HG03039 (cell line): ENCODE measurements at regions not wholly inside any gene's neighbourhood (a gene's known extent, or its start where the extent isn't known, plus 50 kb on each side); places are given as distances from the start of the nearest gene placed in this dataset.

Source experiments
- ATAC-seq: cut with Tn5 transposase; IDR thresholded peaks from one replicate; pipeline ENCODE4 v1.9.1; 2021; ENCODE audit warnings: mild to moderate bottlenecking, moderate library complexity; ENCODE audit not compliant: unreplicated experiment

GRCh38 chrX:10047133-10047532 is 80.0 kb downstream of the CLDN34 start:
- no peak for ATAC-seq

- ATAC-seq = no peak
These were observed 80.5 kb downstream of the CLDN34 start for GRCh38 chrX:10047631-10048030.

DNA sequence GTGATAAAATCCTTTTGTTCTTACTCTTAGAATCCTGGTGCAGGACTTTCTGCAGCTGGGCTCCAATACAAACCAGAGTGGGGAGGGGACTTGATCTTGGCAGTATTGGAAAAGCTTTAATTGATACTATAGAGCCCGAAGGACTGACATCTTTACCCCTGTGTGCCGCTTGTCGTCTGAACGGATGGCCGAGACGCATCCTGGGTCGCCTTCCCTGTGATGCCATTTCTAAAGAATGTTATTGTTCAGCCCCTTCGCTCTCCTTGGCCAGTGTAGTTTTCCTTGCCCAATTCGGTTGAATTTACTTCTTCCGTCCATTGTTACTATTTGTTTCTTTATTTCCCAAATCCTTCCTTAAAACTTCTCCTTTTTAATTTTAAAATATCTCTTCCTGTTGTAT is 80.9 kb downstream of the CLDN34 start:
- ATAC-seq = no peak

GRCh38 chrX:10048707-10049106 is 81.5 kb downstream of the CLDN34 start:
- no peak for ATAC-seq

DNA sequence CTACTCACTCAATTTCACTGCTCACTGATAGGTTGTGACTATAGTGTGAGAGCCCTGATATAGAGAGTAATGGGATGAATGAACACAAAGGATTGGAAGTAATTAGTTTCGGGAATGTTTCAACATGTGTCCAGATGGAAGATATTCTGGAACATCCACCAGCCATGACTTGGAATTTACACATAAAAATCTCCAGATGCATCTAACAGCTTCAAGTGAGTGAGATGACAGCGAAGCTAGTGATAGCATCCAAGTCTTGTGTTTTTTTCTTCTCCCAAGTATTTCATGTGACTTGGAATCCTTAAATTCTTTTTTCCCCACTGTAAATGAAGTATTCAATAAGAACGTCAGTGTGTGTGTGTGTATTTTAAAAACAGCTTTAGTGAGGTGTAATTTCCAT is 82.1 kb downstream of the CLDN34 start:
- no peak for ATAC-seq

DNA sequence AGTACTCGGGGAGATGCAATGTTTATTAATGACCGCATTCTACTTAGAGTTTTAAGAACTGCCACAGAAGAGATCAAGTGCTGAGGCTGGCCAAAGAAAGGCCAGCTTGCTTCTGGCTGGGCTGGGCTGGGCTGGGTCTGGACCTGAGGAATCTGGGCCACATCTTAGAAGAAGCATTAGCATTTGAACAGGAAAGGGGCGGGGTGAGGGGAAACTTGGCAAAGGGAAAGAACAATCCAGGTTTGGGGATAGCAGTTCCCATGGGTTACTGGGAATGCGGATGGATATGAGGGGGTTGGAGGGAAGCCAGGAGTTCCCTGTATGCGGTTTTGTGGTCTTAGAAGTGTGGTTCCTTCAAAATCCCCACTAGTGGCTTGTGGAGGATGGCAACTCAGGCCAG is 83.3 kb downstream of the CLDN34 start:
- no peak for ATAC-seq

- ATAC-seq = no peak
These were observed 84.8 kb downstream of the CLDN34 start for GRCh38 chrX:10051866-10052480.

DNA sequence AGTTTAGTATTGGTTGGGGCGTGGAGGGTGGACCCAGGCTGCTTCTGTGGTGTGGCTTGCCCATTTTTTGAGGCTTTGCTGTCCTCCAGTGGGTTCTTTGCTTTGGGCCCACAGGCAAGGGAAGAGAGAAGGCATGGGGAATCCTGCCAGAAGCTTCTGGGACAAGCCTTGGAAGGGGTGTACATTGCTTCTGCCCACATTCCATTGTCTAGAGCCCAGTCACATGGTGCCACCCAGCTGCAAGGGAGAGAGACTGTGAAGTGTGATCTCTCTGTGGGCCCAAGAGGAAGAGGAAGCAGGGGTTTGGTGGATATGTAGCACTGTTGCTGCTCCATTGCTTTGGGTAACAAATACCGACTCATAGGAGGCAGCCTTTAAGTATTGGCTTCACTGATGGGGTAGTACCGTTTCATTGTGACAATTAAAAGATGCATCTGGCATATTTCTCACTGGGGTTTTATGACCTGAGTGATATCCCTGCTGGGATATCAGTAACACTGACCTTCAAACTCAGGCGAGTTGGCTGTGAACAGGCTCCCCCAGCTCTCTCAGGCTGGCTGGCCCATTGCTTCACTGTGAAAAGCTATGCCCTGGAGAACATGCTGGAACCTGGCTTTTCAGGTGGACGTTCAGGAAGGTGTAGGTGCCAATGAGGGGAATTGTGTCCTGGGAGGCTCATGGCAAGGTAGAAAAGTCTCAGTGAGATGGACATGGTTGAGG is 85.9 kb downstream of the CLDN34 start:
- no peak for ATAC-seq

DNA sequence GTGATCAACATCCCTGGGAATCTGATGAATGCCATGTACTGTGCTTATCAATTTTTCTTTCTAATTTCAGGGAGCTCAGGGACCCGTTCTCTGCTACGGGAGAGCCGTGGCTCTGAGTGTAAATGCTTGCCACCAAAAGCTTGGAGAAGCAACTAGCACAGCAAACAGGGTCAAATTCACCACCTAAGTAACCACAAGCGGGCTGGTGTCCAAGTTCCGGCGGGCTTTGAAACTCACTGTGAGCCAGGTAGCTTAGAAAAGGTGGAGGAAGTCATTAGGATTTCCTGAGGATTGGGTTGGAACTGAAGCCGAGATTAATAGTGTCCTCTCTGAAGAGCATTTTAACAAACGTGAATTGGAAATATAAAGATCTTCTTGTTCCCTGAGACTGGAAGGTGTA is 87.2 kb downstream of the CLDN34 start:
- ATAC-seq = no peak

DNA sequence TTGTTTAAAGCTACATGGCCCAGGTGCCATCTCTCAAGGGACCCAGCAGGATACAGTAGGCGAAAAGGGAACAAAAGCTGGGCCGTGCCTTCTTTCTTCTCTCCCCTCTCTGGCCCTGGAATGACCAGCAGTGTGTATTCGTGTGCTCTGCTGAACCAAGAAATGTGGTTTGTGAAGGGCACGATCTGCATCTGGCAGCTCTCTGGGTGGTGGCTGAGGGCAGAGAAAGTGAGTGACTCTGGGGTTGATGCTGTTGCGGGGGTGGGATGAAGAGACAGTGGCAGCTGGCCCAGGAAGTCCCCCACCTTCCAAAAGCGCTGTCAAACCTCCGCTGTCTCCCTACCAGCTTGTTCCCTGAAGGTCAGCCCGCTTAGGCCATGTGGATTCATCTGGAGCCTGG is 88.3 kb downstream of the CLDN34 start:
- ATAC-seq = no peak

GRCh38 chrX:10062352-10062751 is 94.4 kb upstream of the CLCN4 start:
- ATAC-seq = peak; percentile 48

DNA sequence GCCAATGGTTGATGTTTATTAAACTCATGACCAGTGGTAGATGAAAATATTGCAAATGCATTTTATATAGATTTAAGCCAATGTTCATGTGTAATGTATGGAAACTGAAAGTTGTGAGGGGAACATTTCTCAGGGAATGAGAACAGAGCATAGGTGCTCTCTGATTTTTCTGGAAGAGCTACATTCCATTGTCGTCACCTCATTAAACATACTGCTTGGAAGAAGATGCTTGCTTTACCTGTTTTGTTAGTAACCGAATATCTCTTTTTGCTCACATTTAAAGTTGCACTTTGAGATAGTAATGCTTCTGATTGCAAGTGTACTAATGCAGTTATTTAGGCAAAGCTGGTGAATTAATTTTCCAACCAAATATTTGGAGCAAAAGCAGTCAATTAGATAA is 93.8 kb upstream of the CLCN4 start:
- no peak for ATAC-seq

DNA sequence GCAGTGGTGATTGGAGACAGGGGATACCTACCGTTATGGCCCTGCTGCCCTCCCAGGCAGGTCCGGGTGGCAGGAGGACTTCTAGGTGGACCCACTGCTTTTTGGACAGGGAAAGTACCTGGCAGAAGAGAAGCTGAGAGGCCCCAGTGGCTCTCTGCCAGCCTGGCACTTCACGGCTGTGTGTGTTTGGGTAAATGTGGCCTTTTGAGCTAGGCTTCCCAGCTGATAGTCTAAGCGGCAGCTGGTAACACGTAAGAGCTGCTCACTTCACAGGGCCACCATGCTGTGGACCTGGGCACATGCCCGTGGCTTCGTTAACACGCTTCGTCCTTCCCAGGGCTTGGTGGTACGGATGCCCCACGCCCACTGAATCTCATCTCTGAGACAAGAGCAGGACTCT is 92.0 kb upstream of the CLCN4 start:
- no peak for ATAC-seq

DNA sequence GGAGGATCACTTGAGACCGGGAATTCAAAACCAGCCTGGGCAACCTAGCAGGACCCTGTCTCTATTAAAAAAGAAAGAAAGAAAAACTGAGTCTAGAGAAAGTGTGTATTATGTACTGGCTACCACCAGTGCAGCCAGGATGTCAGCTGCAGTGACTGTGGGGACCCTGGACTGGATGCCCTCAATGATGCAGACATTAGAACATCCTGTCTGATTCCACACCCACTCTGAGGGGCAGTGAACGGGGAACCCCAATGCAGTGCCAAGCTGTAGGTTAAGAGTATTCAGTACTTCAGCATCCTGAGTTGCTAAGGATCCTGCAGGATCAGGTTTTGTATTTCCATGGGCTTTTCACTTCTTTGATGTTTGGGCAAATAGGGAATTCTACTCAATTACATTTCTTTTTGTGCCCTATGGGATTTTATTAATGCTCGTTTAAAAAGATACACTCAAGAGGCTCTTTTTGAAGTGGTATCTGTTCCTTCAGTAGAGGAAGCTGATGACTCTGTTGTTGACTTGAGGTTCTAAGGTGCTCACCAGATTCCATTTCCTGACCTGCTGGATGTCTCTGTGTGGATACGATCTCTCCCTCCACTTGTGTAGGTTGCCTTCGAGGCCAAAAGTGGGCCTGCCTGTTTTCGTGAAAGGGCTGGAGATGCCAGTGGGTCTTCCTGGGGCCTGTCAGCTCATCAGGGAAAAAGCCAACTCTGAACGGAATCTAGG is 85.9 kb upstream of the CLCN4 start:
- no peak for ATAC-seq

DNA sequence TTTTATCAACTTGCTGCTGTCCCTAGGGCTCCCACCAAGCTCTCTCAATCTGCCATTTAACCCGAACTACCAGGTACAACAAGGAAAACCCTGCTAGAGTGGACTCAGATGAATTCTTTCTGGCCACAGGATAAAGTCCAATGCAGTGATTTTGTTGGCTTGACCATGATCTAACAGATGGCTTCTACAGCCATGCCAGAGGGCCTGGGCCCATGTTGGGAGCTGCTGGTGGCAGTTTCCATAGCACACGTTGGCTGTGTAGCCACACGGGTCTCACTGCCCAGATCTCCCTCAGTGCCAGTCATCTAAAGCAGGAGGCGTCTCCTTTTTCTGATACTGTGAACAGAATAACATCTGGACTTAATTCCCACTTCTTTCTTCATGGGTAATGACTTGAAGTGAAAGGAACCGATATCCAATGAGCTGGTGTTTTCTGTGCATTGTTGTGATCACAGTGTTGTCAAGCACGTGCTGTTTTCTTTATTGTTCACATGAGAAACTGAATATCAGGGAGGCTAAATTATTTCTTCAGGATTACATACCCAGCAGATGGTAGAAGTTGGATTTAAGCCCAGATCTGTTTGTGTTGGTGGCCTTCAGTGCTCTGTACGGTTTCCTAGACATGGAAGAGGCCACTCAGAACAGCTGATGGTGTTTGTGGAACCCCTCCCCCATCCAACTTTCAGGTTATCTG is 85.2 kb upstream of the CLCN4 start:
- no peak for ATAC-seq

- no peak for ATAC-seq
These were observed 83.8 kb upstream of the CLCN4 start for GRCh38 chrX:10072786-10073568.

DNA sequence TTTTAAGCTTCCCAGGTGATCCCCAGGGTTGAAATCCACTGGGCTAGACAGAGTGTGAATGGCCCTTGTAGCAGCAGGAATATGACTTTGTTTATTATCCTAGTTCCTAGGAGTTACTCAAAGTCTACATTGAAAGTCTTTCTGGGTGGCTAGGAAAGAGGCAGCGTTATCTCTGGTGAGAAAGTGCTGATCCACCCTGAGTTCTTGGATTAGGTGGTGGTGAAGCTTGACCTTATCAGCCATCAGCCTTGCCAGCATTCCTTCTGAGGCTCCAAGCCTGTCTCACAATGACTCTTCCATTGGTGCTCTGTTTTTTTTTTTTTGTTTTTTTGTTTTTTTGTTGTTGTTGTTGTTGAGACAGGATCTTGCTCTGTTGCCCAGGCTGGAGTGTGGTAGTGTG is 83.1 kb upstream of the CLCN4 start:
- no peak for ATAC-seq

- no peak for ATAC-seq
These were observed 82.4 kb upstream of the CLCN4 start for GRCh38 chrX:10074241-10074941.

GRCh38 chrX:10076765-10077164 is 80.0 kb upstream of the CLCN4 start:
- no peak for ATAC-seq
